AG10803 (cell line): ENCODE measurements at regions not wholly inside any gene's neighbourhood (a gene's known extent, or its start where the extent isn't known, plus 50 kb on each side); places are given as distances from the start of the nearest gene placed in this dataset.
"Not testable (repeated sequence)": the region's sequence is repeated elsewhere in the genome, so short reads cannot be mapped to it uniquely, and the experiment has no call there.

Experiments
- DNase-seq: peaks from one replicate; pipeline ENCODE4 v3.0.0; 2010; ENCODE audit warnings: low read depth
- H3K4me3 ChIP-seq: 2 replicates; pipeline ENCODE4 v1.5.1; 2011; ENCODE audit warnings: mild to moderate bottlenecking, low read length, control low read depth
- CTCF ChIP-seq: conservative IDR thresholded peaks from 2 replicates; pipeline ENCODE4 v1.5.1; 2011; ENCODE audit warnings: mild to moderate bottlenecking, low read length, control low read depth, inconsistent platforms

GRCh38 chr15:57796146-57796545 lies 89.6 kb downstream of the POLR2M start:
- no peak for DNase-seq
- no peak overlapping the region for H3K4me3 ChIP-seq
- no peak for TF ChIP-seq CTCF

GRCh38 chr15:57797110-57797509 lies 90.6 kb downstream of the POLR2M start:
- H3K4me3 ChIP-seq, result no peak overlapping the region
- DNase-seq, result no peak
- TF ChIP-seq CTCF, result no peak

GRCh38 chr15:57797568-57798267 lies 91.2 kb downstream of the POLR2M start:
- DNase-seq, result no peak
- no peak overlapping the region for H3K4me3 ChIP-seq
- no peak for TF ChIP-seq CTCF

- no peak overlapping the region for H3K4me3 ChIP-seq
- DNase-seq, result no peak
- no peak for TF ChIP-seq CTCF
Measured at GRCh38 chr15:57806003-57806402, 99.5 kb downstream of the POLR2M start.

GRCh38 chr15:57809285-57809684 lies 102.8 kb downstream of the POLR2M start:
- not testable (repeated sequence) for DNase-seq, H3K4me3 ChIP-seq

- TF ChIP-seq CTCF, result no peak
- no peak for DNase-seq
- H3K4me3 ChIP-seq, result no peak overlapping the region
Measured at GRCh38 chr15:57816599-57816998, 110.1 kb downstream of the POLR2M start.

GRCh38 chr15:57819646-57820045 lies 113.1 kb downstream of the POLR2M start:
- no peak for DNase-seq
- TF ChIP-seq CTCF, result no peak
- no peak overlapping the region for H3K4me3 ChIP-seq
